ENCODE measurements at regions not wholly inside any gene's neighbourhood (a gene's known extent, or its start where the extent isn't known, plus 50 kb on each side); places are given as distances from the start of the nearest gene placed in this dataset.

- POLR2A ChIA-PET, result no interaction called here
Measured at GRCh38 chr1:69197816-69198215, 369.9 kb upstream of the LRRC7 start.

DNA sequence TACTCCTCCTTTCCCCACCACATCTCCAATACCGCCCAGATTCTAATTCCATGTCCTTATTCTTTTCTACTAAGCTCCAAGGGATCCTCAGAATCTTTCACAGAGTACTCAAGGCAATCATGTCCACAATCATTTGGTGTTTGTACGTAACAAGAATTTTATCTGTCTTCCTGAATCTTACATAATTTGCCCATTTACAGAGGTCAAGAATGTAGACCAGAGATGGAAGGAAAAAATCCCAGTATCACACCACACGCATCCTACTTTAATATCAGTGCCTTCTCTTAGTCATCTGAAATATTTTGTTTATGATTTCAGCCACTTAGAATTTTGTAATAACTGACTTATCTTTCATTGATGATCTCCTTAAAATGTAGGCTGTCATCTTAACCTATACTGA lies 366.0 kb upstream of the LRRC7 start:
- CTCF ChIA-PET, result no interaction called here
- H3K4me3 Mint-ChIP-seq, result no peak overlapping the region
- no peak for ATAC-seq
- DNase-seq (ENCODE audit: low spot score), result no peak
- POLR2A ChIA-PET, result no interaction called here
- peaks cover 18% of the 10 kb centered on the region for H3K9me3 Mint-ChIP-seq
- H3K27me3 Mint-ChIP-seq (ENCODE audit: low read depth), result no peaks in the 10 kb centered on the region
- no peaks in the 10 kb centered on the region for H3K4me1 Mint-ChIP-seq
- no peak overlapping the region for H3K27ac Mint-ChIP-seq
- H3K36me3 Mint-ChIP-seq, result peaks cover 7% of the 10 kb centered on the region; the same call in 1 of the 2 replicates
- TF ChIP-seq HMGXB4 (CRISPR knock-in tag; IDR thresholded peaks at IDR 0.05) (no peak), SP1 (CRISPR knock-in tag; conservative IDR thresholded peaks at IDR 0.05) (no peak), FOXJ3 (CRISPR knock-in tag; IDR thresholded peaks at IDR 0.05; ENCODE audit: borderline replicate concordance) (no peak), PREB (CRISPR knock-in tag; IDR thresholded peaks at IDR 0.05; ENCODE audit: borderline replicate concordance) (no peak), ZNF671 (CRISPR knock-in tag; IDR thresholded peaks at IDR 0.05) (no peak), IRF2 (CRISPR knock-in tag; IDR thresholded peaks at IDR 0.05; ENCODE audit: borderline replicate concordance, low read depth) (no peak), NR1H2 (CRISPR knock-in tag; IDR thresholded peaks at IDR 0.05) (no peak), EMX1 (CRISPR knock-in tag; IDR thresholded peaks at IDR 0.05) (no peak), RELA (CRISPR knock-in tag; IDR thresholded peaks at IDR 0.05; ENCODE audit: borderline replicate concordance) (no peak), FOXP4 (CRISPR knock-in tag; IDR thresholded peaks at IDR 0.05) (no peak)
- TF ChIP-seq, protein P1, sequence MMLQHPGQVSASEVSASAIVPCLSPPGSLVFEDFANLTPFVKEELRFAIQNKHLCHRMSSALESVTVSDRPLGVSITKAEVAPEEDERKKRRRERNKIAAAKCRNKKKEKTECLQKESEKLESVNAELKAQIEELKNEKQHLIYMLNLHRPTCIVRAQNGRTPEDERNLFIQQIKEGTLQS (CRISPR knock-in tag; conservative IDR thresholded peaks at IDR 0.05), result no peak
- TF ChIP-seq, protein P2, sequence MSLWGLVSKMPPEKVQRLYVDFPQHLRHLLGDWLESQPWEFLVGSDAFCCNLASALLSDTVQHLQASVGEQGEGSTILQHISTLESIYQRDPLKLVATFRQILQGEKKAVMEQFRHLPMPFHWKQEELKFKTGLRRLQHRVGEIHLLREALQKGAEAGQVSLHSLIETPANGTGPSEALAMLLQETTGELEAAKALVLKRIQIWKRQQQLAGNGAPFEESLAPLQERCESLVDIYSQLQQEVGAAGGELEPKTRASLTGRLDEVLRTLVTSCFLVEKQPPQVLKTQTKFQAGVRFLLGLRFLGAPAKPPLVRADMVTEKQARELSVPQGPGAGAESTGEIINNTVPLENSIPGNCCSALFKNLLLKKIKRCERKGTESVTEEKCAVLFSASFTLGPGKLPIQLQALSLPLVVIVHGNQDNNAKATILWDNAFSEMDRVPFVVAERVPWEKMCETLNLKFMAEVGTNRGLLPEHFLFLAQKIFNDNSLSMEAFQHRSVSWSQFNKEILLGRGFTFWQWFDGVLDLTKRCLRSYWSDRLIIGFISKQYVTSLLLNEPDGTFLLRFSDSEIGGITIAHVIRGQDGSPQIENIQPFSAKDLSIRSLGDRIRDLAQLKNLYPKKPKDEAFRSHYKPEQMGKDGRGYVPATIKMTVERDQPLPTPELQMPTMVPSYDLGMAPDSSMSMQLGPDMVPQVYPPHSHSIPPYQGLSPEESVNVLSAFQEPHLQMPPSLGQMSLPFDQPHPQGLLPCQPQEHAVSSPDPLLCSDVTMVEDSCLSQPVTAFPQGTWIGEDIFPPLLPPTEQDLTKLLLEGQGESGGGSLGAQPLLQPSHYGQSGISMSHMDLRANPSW (CRISPR knock-in tag; conservative IDR thresholded peaks at IDR 0.05; ENCODE audit: low read depth), result no peak

More at GRCh38 chr1:69197816-69198215, 369.9 kb upstream of the LRRC7 start:
- Mint-ChIP-seq H3K36me3 (no peaks in the 10 kb centered on the region), H3K27me3 (ENCODE audit: low read depth) (no peaks in the 10 kb centered on the region), H3K4me3 (no peak overlapping the region), H3K4me1 (no peaks in the 10 kb centered on the region), H3K9me3 (no peaks in the 10 kb centered on the region), H3K27ac (no peak overlapping the region)
- ATAC-seq (no peak), DNase-seq (ENCODE audit: low spot score) (no peak)
- no peak for TF ChIP-seq GTF2I (CRISPR knock-in tag; conservative IDR thresholded peaks at IDR 0.05)
- no peak for TF ChIP-seq ATF1 (CRISPR knock-in tag; IDR thresholded peaks at IDR 0.05)
- TF ChIP-seq, protein P2 (CRISPR knock-in tag; conservative IDR thresholded peaks at IDR 0.05; ENCODE audit: low read depth), result no peak
- TF ChIP-seq NFYB (CRISPR knock-in tag; conservative IDR thresholded peaks at IDR 0.05; ENCODE audit: low read depth), result no peak
- no peak for TF ChIP-seq MXD4 (CRISPR knock-in tag; IDR thresholded peaks at IDR 0.05; ENCODE audit: borderline replicate concordance)
- TF ChIP-seq, protein P3, sequence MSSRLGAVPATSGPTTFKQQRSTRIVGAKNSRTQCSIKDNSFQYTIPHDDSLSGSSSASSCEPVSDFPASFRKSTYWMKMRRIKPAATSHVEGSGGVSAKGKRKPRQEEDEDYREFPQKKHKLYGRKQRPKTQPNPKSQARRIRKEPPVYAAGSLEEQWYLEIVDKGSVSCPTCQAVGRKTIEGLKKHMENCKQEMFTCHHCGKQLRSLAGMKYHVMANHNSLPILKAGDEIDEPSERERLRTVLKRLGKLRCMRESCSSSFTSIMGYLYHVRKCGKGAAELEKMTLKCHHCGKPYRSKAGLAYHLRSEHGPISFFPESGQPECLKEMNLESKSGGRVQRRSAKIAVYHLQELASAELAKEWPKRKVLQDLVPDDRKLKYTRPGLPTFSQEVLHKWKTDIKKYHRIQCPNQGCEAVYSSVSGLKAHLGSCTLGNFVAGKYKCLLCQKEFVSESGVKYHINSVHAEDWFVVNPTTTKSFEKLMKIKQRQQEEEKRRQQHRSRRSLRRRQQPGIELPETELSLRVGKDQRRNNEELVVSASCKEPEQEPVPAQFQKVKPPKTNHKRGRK (CRISPR knock-in tag; IDR thresholded peaks at IDR 0.05; ENCODE audit: borderline replicate concordance), result no peak
- no peak for TF ChIP-seq FOXJ3 (CRISPR knock-in tag; IDR thresholded peaks at IDR 0.05; ENCODE audit: borderline replicate concordance)
- no peak for TF ChIP-seq EMX1 (CRISPR knock-in tag; IDR thresholded peaks at IDR 0.05)
- no peak for TF ChIP-seq ZNF317 (CRISPR knock-in tag; IDR thresholded peaks at IDR 0.05; ENCODE audit: borderline replicate concordance, low read depth)
- no peak for TF ChIP-seq NR2C2 (CRISPR knock-in tag; IDR thresholded peaks at IDR 0.05)
- TF ChIP-seq SMAD3 (CRISPR knock-in tag; IDR thresholded peaks at IDR 0.05; ENCODE audit: borderline replicate concordance), result no peak
- no peak for TF ChIP-seq JUN (CRISPR knock-in tag; IDR thresholded peaks at IDR 0.05)
- CTCF ChIA-PET, result no interaction called here

All from WTC11 (cell line).